Dermis blood vessel endothelial cell (primary cell): ENCODE measurements at regions not wholly inside any gene's neighbourhood (a gene's known extent, or its start where the extent isn't known, plus 50 kb on each side); places are given as distances from the start of the nearest gene placed in this dataset.

ENCODE experiments used
- DNase-seq: peaks from one replicate; pipeline ENCODE4 v3.0.0; 2010

DNA sequence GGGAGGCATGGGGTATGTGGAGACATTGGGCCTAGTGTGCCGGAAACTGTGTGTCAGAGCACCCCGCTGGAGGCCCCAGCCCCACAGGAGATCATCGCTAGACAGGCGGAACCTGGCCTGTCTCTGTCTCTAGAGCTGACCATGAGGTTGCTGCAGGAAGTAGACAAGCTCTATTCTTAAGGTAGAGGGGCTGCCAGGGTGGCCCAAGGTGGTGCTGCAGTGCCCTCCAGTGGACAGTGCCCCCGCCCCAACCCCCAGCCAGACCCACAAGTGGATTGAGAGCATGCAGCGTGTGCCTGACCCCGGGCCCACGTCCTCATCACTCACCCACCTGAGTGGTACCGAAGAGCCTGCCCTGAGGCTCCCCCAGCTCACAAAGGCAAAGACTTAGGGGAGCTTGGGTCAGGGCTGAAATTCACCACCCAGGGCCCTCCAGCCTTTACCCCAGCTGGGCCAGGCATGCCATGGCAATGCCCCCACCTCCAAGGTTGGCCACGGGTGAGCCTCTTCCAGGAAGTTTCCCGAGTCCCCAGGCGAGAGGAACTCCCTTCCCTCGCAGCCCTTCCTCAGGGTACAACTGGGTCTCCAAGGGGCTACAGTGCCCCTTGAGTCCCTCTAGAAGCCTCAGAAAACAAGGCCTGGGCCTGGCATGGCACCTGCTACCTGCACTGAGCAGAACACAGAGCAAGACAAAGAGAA, 155.0 kb downstream of the TTC32 start:
- peak; percentile 59 for DNase-seq

DNA sequence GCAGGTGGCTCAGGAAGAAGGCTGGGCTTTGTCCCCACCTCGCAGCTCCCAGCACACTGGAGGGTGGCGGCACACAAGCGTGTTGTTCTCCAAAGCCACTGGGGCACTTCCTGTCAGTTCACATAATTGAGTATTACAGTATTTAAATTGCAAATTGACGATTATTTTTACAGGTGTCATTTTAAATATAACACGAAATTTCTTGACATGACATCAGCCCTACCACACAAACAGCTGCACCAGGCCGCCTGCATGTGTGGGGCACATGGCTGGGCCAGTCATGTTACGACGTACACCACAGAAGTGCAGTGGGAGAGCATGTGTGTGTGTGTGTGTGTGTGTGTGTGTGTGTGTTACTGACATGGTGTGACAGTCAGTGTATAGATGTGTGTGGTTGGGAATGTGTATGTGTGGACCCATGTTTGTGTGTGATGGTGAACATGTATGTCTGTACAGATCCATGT, 155.6 kb downstream of the TTC32 start:
- no peak for DNase-seq

DNA sequence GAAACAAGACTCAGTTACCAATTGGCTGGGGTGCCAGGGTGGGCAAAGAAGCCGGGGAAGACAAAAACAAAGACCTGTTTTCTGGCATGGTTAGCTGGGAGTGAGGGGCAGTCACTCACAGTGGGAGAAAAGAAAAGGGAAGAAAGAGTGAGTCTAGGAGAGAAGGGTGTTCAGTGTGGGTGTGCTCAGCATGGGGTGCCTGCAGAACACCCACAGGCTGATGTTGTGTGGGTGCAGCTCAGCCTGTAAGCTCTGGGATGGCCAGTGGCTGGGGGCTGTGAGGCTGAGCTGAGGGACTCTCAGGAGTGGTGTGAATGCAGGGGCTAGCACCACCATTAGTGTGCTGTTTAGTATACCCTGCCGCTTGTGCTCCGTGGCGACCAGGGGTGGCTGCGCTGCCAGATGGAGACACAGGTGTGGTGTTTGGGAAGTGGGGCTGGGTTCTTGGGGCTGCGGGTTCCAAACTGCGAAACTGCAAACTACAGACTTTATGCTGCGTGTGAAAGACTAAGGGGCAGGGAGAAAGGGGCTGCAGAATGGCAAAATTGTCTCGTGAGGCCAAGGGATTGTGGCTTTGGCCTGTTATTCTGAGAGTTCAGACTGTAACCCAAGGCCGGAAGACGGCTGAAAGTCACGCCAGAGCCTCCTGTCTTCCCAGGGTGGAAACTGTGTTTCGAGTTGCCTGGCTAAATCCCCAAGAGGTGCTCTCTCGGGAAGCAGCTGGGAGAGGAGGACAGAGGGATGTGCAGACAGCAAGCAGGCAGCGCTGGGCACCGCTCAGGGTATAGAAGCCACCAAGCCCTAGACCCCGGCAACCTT, 156.3 kb downstream of the TTC32 start:
- DNase-seq: no peak

DNA sequence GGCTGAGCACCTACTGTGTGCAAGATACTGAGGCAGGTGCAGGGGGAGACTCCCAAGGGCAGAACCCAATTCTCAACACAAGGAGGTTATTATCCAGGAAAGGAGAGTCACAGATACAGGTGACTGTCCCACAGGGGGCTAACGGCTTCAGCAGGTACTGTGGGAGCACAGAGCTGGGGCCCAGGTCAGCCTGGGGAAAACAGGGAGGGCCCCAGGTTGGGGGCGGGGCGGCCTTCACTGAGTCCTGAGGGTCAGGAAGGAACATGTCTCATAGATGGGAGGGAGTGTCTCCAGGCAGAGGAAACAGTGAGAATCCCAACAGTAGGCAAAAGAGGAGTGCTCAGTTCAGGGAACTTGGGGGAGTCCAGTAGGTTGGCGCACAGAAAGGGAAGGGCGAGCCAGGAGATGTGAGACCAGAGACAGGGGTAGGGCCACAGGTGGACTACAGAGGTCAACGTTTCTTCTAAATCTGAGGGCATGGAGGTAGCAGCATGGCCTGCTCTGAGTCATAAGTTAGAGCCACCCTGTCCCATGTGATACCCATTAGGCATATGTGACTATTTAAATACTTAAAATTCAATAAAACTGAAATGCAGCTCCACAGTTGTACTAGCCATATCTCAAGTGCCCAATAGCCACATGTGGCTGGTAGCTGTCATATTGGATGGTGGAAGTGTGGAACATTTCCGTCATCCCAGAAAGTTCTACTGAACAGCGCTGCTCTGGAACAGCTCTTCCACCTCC, 157.2 kb downstream of the TTC32 start:
- DNase-seq: no peak

DNA sequence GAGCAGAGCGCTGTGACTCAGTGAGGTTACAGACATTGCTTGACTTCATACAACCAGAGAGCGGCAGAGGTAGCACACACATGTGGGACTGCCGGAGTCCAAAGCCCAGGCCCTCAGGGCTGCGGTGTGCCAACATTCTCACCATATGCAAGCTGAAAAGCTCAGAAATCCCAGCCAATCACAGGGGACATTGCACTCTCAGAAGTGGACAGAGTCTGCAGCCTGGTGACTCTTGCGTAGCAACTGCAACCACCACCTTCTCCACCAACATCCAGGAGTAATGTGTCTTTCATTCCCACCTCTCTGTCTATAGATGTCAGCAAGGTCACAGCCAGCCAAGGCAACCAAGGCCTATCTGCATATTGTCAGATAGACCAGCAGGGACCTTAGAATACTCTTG, 158.1 kb downstream of the TTC32 start:
- no peak for DNase-seq

DNA sequence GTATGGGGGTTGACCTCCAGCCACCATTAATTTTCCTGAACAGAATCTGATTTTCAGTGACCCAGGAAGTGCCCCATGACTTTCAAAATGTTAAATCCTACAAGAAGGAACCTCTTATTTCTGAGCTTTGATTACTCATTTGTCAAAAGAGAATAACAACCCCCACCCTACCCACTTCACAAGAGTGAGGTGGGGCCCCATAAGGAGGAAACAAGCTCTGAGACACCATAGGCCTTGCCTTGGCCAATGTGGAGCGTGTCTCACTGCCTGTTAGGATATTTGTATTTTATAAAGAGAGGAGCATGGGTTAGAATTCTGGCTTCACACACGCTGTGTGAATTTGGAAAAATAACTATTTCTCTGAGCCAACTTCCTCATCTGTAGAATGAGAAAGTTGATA, 158.9 kb downstream of the TTC32 start:
- no peak for DNase-seq

DNA sequence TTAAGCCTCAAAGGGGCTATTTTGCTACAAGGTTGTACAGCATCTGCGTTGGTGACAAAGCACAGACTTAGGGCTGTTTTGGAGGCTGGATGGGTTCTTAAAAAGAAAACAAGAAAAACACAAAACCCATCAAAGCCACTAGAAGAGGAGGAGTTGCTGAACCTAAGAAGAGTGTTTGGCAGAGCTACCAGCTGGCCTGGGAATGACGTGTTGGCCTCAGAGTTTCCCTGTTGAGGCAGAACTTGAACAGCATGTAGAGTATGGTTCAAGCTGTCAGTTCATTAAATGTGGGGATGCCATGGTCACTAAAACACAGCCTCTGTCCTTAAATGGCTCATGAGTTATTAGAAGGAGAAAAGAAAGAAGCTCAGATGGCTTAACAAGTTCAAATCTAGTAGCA, 162.5 kb downstream of the TTC32 start:
- no peak for DNase-seq

DNA sequence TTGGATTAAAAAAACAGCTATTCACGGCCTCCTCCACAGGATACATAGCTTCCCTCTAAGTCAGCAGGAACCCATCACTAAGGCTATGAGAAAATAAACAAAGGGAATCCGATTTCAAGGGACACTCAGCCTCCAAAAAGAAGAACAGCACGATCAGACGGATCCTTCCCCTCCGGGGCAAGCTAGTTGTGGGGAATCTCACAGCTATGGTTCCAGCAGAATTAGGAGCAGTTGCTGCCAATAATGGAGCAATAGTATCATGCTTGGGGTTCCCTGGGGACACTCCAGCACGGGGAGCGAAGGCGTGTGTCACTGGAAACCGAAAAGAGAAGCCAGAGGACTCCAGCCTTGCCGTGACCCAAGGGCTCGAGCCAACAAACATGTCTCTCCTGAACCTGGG, 163.1 kb downstream of the TTC32 start:
- DNase-seq: no peak

DNA sequence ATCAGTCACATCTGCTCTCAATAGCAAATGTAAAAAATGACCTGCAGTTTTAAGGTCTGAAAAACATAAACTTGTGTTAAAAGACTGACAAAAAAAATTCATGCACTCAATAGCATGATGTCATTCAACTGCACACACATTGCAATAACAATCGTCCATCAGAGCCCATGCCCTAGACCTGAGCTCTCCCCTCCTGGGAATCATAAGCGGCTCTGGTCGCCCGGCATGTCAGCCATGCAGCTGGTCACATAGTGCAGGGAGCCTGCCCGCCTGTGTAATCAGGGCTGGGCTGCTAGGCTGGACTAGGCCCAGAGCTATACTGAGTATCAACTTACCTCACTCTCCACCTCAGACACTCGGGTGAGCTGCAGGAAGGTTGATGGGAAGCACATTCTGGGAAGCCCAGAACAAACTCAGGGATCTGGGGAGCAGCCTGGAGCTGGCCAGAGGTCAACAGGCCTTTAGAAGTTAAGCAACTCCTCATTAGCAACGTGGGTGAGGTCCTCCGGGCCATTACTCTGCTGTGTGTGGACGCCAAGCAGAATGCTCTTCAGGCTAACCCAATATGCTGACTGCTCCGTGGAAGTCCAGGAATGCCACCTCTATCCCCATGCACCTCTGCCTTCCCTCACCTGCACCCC, 165.5 kb downstream of the TTC32 start:
- no peak for DNase-seq

DNA sequence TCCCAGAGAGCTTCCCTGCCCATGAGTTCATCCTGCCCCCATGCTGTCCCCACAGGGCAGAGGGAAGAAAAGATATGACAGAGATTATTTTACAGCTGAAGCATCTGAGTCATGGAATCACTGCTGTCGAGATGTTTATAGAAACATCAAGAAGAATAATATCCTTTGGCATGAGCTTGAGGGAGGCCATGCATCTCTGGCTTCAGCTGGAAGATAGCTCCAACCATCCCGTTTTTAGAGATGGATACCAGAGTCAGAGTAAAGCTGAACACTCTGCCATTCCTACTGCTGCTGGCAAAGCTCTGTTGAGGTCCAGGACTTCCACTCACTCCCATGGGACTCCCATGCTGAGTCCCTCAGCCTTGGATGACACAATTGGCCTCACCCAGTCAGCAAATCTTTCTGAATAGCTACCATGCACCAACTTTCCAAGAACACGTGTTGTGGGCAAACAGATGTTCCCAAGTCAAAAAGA, 167.8 kb downstream of the TTC32 start:
- no peak for DNase-seq

DNA sequence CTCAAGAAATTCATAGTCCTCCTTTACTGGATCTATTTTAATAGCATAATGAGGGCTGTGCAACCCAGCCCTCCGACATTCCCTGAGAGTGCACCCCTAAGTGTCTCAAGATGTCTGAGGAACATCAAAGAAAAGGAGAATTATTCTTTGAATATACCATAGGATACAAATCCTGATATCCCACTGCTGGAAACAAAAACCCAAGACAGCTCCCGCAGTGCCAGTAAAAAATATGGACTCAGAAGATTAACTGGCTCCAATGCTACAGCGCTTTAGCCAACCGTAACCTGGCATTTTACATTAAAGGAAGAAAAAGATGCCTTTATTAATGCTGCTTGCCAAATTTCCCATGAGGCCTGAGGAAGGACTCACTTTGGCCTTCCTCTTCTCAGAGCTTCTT, 168.4 kb downstream of the TTC32 start:
- no peak for DNase-seq

DNA sequence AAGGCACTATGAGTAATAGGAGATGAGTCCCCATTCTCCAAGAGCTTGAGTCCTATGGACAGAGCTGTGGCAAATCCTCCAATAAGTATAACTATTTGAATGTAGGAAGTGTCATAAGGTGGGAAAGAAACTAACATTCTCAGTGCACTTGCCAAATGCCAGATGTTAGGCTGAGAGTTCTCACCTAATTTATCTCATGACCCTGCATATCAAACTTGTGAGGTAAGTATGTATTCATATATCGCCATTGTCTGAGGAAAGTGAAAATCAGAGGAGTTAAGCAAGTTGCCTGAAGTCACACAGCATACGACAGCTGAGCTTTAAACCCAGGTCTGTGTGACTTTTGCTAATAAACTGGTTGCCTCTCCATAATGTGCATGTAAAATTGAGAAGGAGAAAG, 169.5 kb downstream of the TTC32 start:
- DNase-seq: no peak

DNA sequence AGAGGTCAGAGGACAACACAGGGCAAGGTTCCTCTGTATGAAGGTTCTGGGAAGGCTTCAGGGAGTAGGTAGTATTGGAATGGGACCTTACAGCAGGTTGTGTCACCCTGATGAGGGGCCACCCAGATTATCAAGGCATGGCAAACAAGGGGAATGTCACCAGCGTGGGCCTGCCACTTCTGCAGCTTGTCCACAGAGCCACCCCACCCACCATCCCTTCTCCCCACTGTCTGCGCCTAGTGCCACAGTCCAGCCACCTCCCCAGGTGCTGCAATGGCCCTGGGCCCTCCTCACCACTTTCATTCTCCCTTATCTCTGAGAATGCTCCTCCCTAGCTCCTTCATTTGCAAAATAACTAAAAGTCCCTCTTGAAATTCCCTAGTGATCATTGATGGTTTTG, 170.3 kb downstream of the TTC32 start:
- no peak for DNase-seq

DNA sequence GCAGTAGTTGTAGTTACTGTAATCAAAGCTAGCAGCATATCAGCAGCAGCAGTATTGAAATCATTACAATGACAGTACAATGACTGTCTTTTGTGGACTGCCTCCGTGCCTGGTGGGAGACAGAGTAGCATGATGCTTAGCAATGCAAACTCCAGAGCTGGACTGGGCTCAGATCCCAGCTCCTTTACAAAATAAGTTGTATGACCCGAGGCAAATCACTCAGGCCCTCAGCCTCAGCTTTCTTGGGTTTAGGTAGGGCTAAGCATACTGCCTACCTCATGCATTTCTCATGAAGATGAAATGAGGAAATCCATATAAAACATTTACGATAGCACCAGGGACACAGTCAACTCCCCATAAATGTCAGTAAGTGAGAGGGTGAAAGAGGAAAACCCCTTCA, 170.7 kb downstream of the TTC32 start:
- no peak for DNase-seq

DNA sequence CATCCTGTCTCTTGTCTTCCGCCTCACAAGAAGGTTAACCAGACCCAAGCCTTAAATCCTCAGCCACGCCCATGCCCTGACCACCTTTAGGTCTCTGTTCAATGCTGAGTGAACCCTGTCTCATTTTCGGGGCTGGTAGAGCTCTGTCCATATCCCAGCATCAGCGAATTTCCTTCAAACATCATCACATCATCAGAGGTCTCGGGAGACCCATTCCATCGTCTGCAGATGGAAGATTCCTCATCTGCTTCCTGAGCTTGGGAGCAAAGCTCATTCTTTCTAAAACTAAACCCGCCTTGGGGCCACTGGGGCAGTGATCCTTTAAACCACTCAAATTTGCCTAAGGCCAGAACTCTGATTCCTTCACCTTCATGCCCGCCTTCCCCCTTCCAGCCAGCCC, 173.7 kb downstream of the TTC32 start:
- no peak for DNase-seq

DNA sequence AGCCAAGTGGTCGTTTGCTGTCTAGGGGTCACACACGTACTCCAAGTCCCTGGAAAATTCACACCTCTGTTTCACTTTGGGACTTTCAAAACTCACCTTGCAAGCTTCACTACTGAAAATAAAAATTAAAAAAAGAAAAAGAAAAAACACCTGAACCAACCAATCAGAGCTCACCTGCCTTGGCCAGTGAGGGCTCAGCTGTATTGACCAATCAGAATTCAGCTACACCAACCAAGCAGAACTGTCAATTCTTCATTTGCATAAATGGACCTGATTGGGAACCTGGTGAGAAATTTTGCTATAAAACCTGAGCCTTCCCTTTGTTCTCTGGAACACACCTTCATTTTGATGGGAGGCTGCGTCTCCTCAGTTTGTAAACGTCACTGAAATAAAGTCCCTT, 176.4 kb downstream of the TTC32 start:
- DNase-seq: no peak

DNA sequence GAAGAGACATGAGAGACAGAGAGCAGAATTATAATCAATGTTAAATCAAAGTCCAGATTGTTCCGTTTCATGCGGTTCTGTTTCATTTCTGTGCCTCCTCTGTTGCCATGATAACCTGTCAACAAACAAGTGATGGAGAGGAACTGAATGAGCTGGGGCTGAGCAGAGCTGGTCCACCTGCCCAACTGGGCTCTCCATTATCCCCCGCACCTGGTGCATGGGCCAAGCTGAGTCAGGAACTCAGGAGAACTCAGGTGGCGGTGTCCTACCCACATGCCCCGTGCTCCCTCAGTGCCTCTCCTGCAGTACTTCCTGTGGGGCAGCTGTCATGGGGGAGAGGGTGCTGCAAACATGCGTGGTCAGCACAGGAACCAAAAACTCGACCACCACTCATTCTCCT, 178.8 kb downstream of the TTC32 start:
- no peak for DNase-seq

DNA sequence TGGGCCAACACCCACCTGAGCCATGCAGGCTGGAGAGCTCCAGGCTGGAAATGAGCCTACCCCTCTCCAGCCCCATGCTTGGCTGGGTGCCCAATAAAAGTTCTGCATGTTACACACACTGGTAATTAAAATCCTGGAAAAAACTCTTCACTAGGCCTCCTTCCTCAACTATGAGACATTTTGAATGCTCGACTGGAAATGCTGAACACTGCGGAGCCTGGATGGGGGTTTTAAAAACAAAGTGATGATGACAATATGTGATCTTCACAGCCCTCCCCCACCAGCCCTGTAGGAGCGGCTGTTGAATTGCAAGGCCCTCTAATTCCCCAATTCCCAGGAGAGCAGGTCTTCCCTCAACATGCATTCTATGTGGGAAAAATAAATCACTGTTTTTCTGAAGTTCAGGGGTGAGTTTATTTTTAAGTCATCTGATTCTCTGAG, 179.2 kb downstream of the TTC32 start:
- DNase-seq: no peak

DNA sequence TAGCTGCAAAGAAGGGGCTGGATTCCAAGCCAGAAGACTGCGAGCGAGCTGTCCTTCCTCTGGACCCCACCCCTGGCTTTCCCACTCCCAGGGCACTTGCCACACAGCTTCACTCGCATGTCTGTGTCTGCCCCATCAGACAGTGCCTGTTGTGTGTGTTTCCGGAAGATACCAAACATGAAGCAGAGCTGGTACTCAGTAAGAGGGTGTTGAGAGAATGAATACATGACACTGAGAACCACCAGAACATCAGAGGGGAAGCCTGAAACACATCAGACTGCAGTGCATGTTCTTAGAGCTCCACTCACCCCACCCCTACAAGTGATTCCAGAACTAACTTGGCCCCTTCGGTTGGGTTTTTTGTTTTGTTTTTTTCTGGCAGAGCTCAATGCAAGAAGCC, 181.5 kb downstream of the TTC32 start:
- DNase-seq: no peak

DNA sequence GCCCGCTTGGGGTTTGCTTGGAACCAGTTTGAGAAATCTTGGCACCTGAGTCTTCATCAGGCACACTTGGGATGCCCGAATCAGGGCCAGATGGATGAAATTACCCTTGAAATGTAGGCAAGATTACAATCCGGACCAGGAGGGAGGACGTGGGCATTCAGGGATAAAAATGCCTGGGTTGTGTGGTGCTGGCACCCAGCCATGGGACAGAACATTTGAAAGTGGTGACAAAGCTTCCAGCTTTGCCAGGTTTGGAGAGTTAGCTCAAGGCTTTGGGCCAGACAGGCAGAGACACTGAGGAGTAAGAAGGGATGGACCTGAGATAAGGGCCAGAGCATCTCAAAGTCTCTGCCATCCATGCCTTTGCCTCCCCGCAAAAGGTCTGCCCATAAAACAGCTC, 182.2 kb downstream of the TTC32 start:
- no peak for DNase-seq

DNA sequence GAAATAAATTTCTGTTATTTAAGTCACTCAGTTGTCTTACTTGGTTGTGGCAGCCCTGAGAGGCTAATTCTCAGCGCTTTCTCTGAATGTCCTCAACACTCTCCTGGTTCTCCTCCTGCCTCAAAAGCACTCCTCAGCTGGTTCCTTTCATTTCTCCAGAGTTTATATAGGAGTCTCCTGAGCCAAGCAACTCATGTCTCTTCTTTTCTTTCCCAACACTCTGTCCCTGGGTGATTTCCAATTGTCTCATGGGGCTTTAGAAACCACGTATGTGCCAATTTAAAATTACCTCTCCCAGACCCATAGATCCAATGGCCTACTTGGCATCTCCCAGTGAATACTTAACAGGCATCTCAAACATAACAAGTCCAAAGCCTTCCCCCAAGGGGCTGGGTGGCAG, 184.3 kb downstream of the TTC32 start:
- DNase-seq: no peak

DNA sequence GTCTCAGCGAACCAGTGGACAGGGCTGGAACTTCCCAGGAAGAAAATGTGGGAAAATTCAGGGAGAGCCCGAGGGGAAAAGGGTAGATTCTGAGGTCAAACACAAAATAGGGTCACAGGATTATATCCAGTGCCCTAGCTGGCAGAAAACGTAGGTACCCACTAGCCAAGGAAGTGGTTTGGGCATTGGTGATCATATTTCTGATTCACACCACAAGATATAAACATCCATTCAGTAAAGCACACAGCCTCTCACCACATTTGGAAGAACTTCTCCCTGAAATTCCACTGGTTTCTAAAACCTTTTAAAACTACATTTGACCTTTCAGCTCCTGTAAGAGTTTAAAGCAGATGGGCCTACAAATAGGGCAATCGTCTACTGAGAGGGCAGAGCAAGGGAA, 186.9 kb downstream of the TTC32 start:
- no peak for DNase-seq

DNA sequence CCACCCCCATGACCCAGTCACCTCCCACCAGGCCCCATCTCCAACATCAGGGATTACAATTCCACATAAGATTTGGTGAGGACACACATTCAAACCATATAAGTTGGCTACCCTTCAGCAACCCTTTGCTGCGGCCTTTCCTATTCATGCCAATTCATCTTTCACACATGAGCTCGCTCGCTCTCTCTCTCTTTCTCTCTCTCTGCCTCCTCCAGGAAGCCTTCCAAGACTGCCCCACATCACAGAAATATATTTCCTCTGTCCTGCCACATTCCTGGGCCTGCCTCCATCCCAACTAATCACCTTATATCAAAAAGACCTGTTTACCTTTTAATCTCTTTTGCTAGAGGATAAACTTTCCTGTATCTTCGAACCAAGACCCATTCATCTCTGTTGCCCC, 188.9 kb downstream of the TTC32 start:
- no peak for DNase-seq
